ENCODE measurements at regions not wholly inside any gene's neighbourhood (a gene's known extent, or its start where the extent isn't known, plus 50 kb on each side); places are given as distances from the start of the nearest gene placed in this dataset.

GRCh38 chr9:14389657-14390056 lies 75.7 kb upstream of the NFIB start:
- DNase-seq: no peak

- no peak for DNase-seq
These were observed 75.2 kb upstream of the NFIB start for GRCh38 chr9:14389146-14389545.

GRCh38 chr9:14383773-14384172 lies 69.8 kb upstream of the NFIB start:
- no peak for DNase-seq

GRCh38 chr9:14383294-14383693 lies 69.4 kb upstream of the NFIB start:
- DNase-seq: peak; percentile 8

- no peak for DNase-seq
These were observed 66.3 kb upstream of the NFIB start for GRCh38 chr9:14380061-14380836.

GRCh38 chr9:14379280-14379679 lies 65.3 kb upstream of the NFIB start:
- no peak for DNase-seq

GRCh38 chr9:14373706-14374105 lies 59.8 kb upstream of the NFIB start:
- DNase-seq: no peak

- DNase-seq: no peak
These were observed 59.4 kb upstream of the NFIB start for GRCh38 chr9:14373336-14373666.

- no peak for DNase-seq
These were observed 58.7 kb upstream of the NFIB start for GRCh38 chr9:14372437-14373335.

GRCh38 chr9:14369011-14369410 lies 55.1 kb upstream of the NFIB start:
- DNase-seq: no peak

- DNase-seq: no peak
These were observed 52.1 kb upstream of the NFIB start for GRCh38 chr9:14366076-14366475.

- no peak for DNase-seq
These were observed 51.7 kb upstream of the NFIB start for GRCh38 chr9:14365670-14366069.
